ENCODE measurements at regions not wholly inside any gene's neighbourhood (a gene's known extent, or its start where the extent isn't known, plus 50 kb on each side); places are given as distances from the start of the nearest gene placed in this dataset.

DNA sequence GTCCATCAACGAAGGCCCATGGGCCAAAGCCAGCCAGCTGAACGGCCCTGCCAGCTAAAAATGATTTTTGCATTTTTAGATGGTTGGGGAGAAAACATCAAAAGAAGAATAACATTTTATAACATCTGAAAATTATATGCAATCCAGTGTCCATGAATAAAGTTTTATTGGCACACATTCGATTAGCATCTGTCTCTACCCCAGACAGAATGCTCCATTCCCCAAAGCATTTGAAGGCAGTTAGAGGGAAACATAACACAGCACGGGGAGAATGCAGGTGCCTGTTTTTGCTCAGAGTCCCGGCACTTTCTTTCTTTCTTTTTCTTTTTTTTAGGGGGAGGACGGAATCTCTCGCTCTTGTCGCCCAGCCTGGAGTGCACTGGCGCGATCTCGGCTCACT, 110.7 kb downstream of the ZNF664 start:
- H3K36me3 Mint-ChIP-seq (ENCODE audit: insufficient read depth in 1 of 3, low read depth in 3 of 3): no peaks in the 10 kb centered on the region; a peak in 1 of 7 replicates
- Histone ChIP-seq H4K5ac (ENCODE audit: insufficient read length, low read depth, low read length) (no peak overlapping the region), H3K27me3 (ENCODE audit: insufficient read depth, low read length) (no peaks in the 10 kb centered on the region), H3K56ac (ENCODE audit: insufficient read length, low read depth, low read length) (no peak overlapping the region), H3K18ac (ENCODE audit: insufficient read length, low read depth, low read length) (no peak overlapping the region), H3K4me1 (ENCODE audit: insufficient read depth, low read length) (no peaks in the 10 kb centered on the region; the same call in 1 of the 2 replicates), H2BK15ac (ENCODE audit: low read depth, low read length) (no peak overlapping the region), H2BK120ac (ENCODE audit: low read depth, low read length, poor library complexity, severe bottlenecking) (no peak overlapping the region), H4K20me1 (ENCODE audit: control insufficient read depth, insufficient read depth, insufficient read length) (no peaks in the 10 kb centered on the region), H3K79me2 (ENCODE audit: insufficient read depth, low read length) (no peaks in the 10 kb centered on the region), H3K9ac (ENCODE audit: extremely low read depth, insufficient read length, low read length) (no peak overlapping the region), H3K14ac (ENCODE audit: insufficient read depth, low read length) (no peak overlapping the region), H2AFZ (ENCODE audit: low read length) (no peak overlapping the region), H2BK12ac (ENCODE audit: insufficient read length, low read depth, low read length) (no peak overlapping the region), H3K23ac (ENCODE audit: insufficient read length, low read depth, low read length) (no peak overlapping the region), H3T11ph (ENCODE audit: low read length) (no peak overlapping the region), H3K79me1 (ENCODE audit: insufficient read depth, low read depth, low read length, poor library complexity, severe bottlenecking) (no peaks in the 10 kb centered on the region), H2AK5ac (ENCODE audit: insufficient read length, low read length) (no peak overlapping the region), H4K91ac (ENCODE audit: insufficient read length, low read depth, low read length) (no peak overlapping the region), H2BK5ac (ENCODE audit: insufficient read length, low read length) (no peak overlapping the region), H3K4me2 (ENCODE audit: insufficient read depth, insufficient read length, low read length) (no peak overlapping the region), H4K8ac (replicated peaks; ENCODE audit: insufficient read length, low read depth, low read length) (no peak overlapping the region), H3K23me2 (ENCODE audit: insufficient read length, low read depth, low read length, poor library complexity, severe bottlenecking) (no peaks in the 10 kb centered on the region), H3K4ac (ENCODE audit: low read depth, low read length) (no peak overlapping the region), H2BK20ac (ENCODE audit: low read depth, low read length, poor library complexity, severe bottlenecking) (no peak overlapping the region), H3K9me3 (ENCODE audit: control insufficient read depth, low read depth, low read length) (no peaks in the 10 kb centered on the region), H3K27ac (ENCODE audit: insufficient read length, low read depth, low read length) (no peak overlapping the region)
- no CpG with 5 or more reads among the region's 11 CpGs for WGBS (ENCODE audit: extremely low coverage, insufficient read length, low lambda C conversion rate)
- no peak overlapping the region for H3K27ac Mint-ChIP-seq
- TF ChIP-seq, protein P1, sequence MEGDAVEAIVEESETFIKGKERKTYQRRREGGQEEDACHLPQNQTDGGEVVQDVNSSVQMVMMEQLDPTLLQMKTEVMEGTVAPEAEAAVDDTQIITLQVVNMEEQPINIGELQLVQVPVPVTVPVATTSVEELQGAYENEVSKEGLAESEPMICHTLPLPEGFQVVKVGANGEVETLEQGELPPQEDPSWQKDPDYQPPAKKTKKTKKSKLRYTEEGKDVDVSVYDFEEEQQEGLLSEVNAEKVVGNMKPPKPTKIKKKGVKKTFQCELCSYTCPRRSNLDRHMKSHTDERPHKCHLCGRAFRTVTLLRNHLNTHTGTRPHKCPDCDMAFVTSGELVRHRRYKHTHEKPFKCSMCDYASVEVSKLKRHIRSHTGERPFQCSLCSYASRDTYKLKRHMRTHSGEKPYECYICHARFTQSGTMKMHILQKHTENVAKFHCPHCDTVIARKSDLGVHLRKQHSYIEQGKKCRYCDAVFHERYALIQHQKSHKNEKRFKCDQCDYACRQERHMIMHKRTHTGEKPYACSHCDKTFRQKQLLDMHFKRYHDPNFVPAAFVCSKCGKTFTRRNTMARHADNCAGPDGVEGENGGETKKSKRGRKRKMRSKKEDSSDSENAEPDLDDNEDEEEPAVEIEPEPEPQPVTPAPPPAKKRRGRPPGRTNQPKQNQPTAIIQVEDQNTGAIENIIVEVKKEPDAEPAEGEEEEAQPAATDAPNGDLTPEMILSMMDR (conservative IDR thresholded peaks at IDR 0.05): no peak
- peaks cover 3% of the 10 kb centered on the region for H3K27me3 Mint-ChIP-seq (ENCODE audit: low read depth)
- no peak overlapping the region for H3K4me3 Mint-ChIP-seq
- no peak for DNase-seq
- H3K4me1 Mint-ChIP-seq: peaks cover 18 to 19% of the 10 kb centered on the region in 2 experiments
- no peaks in the 10 kb centered on the region for H3K9me3 Mint-ChIP-seq

Data from H9 (cell line).